Mesenchymal stem cell (in vitro differentiated cells and primary cell): ENCODE measurements at regions not wholly inside any gene's neighbourhood (a gene's known extent, or its start where the extent isn't known, plus 50 kb on each side); places are given as distances from the start of the nearest gene placed in this dataset.
A peak's percentile ranks its signal among the peaks of the same experiment; 100 is the strongest.

Experiments used
- DNase-seq: peaks from one replicate; pipeline ENCODE4 v3.0.0-alpha.2; 2013
- H2AFZ ChIP-seq: one replicate; pipeline ENCODE4 v1.6.1; 2013; ENCODE audit warnings: low read depth, mild to moderate bottlenecking, control low read depth, inconsistent platforms, low read length, moderate library complexity
- H2AK5ac ChIP-seq: 2 replicates; pipeline ENCODE4 v1.6.1; 2013; ENCODE audit warnings: low read length, moderate library complexity, mild to moderate bottlenecking, inconsistent platforms; ENCODE audit not compliant: severe bottlenecking
- H2BK120ac ChIP-seq: one replicate; pipeline ENCODE4 v1.6.1; 2013; ENCODE audit warnings: low read depth, mild to moderate bottlenecking, inconsistent platforms, low read length, moderate library complexity
- H2BK12ac ChIP-seq, 2 experiments: one replicate each; pipeline ENCODE4 v1.6.1; 2013; ENCODE audit warnings: inconsistent platforms in 2 of 2, low read length in 2 of 2, mild to moderate bottlenecking in 2 of 2, moderate library complexity in 2 of 2, control low read depth in 1 of 2
- H2BK15ac ChIP-seq: one replicate; pipeline ENCODE4 v1.6.1; 2013; ENCODE audit warnings: mild to moderate bottlenecking, low read depth, inconsistent platforms; ENCODE audit not compliant: poor library complexity, severe bottlenecking
- H2BK5ac ChIP-seq: 2 replicates; pipeline ENCODE4 v1.6.1; 2013; ENCODE audit warnings: low read depth, mild to moderate bottlenecking, low read length, control low read depth, inconsistent platforms; ENCODE audit not compliant: poor library complexity, severe bottlenecking
- H3K14ac ChIP-seq, 2 experiments: one replicate each; pipeline ENCODE4 v1.6.1; 2013; ENCODE audit warnings: inconsistent platforms in 2 of 2, low read length in 2 of 2, control low read depth in 1 of 2, mild to moderate bottlenecking in 1 of 2, moderate library complexity in 1 of 2
- H3K18ac ChIP-seq, 2 experiments: one replicate each; pipeline ENCODE4 v1.6.1; 2013; ENCODE audit warnings: inconsistent platforms in 2 of 2, low read length in 2 of 2, control low read depth in 1 of 2, low read depth in 1 of 2, mild to moderate bottlenecking in 1 of 2
- H3K23ac ChIP-seq, 2 experiments: one replicate each; pipeline ENCODE4 v1.6.1; 2013; ENCODE audit warnings: inconsistent platforms in 2 of 2, low read length in 2 of 2, mild to moderate bottlenecking in 2 of 2, moderate library complexity in 2 of 2, control low read depth in 1 of 2
- H3K27ac ChIP-seq: 2 replicates; pipeline ENCODE4 v1.5.1; 2013; ENCODE audit warnings: mild to moderate bottlenecking, moderate library complexity, low read length, control low read depth, inconsistent platforms; ENCODE audit not compliant: poor library complexity, severe bottlenecking
- H3K27me3 ChIP-seq, 2 experiments: 2 replicates each; pipeline versions ENCODE4 v1.6.1 to v1.7.0; 2013; ENCODE audit warnings: low read length in 2 of 2, mild to moderate bottlenecking in 2 of 2, moderate library complexity in 2 of 2, control low read depth in 1 of 2, inconsistent platforms in 1 of 2; ENCODE audit not compliant: control insufficient read depth in 1 of 2, insufficient read depth in 1 of 2
- H3K36me3 ChIP-seq, 2 experiments: 2 replicates each; pipeline versions ENCODE4 v1.6.1 to v1.7.0; 2013; ENCODE audit warnings: low read length in 2 of 2, control low read depth in 1 of 2, inconsistent platforms in 1 of 2, low read depth in 1 of 2, mild to moderate bottlenecking in 1 of 2; ENCODE audit not compliant: insufficient read depth in 2 of 2, control insufficient read depth in 1 of 2
- H3K4ac ChIP-seq, 2 experiments: one replicate each; pipeline ENCODE4 v1.6.1; 2013; ENCODE audit warnings: inconsistent platforms in 2 of 2, low read length in 2 of 2, mild to moderate bottlenecking in 2 of 2, moderate library complexity in 2 of 2, control low read depth in 1 of 2, low read depth in 1 of 2
- H3K4me1 ChIP-seq: 2 replicates; pipeline ENCODE4 v1.6.1; 2013; ENCODE audit warnings: low read depth, low read length, control low read depth; ENCODE audit not compliant: control insufficient read depth, insufficient read depth
- H3K4me2 ChIP-seq: 2 replicates; pipeline ENCODE4 v1.6.1; 2013; ENCODE audit warnings: low read length, mild to moderate bottlenecking, inconsistent platforms; ENCODE audit not compliant: poor library complexity, severe bottlenecking
- H3K4me3 ChIP-seq, 2 experiments: 2 replicates each; pipeline versions ENCODE4 v1.5.1 to v1.7.0; 2013; ENCODE audit warnings: low read length in 2 of 2, mild to moderate bottlenecking in 2 of 2, control low read depth in 1 of 2, low read depth in 1 of 2; ENCODE audit not compliant: insufficient read depth in 1 of 2
- H3K79me1 ChIP-seq: replicated peaks from 2 replicates; pipeline ENCODE4 v1.6.1; 2013; ENCODE audit warnings: mild to moderate bottlenecking, control low read depth, low read length, inconsistent platforms; ENCODE audit not compliant: poor library complexity, severe bottlenecking
- H3K9ac ChIP-seq: 2 replicates; pipeline ENCODE4 v1.7.0; 2013; ENCODE audit warnings: mild to moderate bottlenecking, low read length, moderate library complexity
- H3K9me3 ChIP-seq: 2 replicates; pipeline ENCODE4 v1.7.0; 2013; ENCODE audit warnings: mild to moderate bottlenecking, low read length; ENCODE audit not compliant: control insufficient read depth
- H4K8ac ChIP-seq: one replicate; pipeline ENCODE4 v1.6.1; 2013; ENCODE audit warnings: inconsistent platforms, mild to moderate bottlenecking, low read length, moderate library complexity
- H4K91ac ChIP-seq: one replicate; pipeline ENCODE4 v1.6.1; 2013; ENCODE audit warnings: mild to moderate bottlenecking, low read length, inconsistent platforms
- WGBS: methylation state at CpG from one replicate; pipeline ENCODE4 v1.1.7; 2013; ENCODE audit warnings: mixed read lengths; 5-methylcytosine and 5-hydroxymethylcytosine counted together

DNA sequence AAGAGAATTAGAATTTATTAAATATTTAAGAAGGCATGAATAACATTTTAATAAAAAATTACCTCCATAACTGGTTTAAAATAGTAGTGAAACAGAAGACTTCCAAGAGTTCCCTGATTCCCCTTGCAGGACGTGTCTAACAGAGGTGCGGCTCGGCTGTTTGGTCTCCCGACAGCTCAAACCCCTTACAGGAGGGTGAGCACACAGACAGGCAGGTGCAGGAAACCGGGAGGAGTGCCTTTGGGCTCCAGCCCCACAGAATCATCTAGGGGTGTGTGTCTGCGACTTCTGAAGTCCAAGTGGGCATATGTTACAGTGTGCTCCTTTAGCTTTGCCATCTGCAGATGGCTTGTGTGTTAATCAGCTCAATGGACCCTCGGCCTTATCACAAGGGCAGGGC, 88.1 kb upstream of the CCSER1 start:
- no peak overlapping the region for H3K4ac ChIP-seq
- no peak overlapping the region for H3K18ac ChIP-seq
- 85% methylated on average over 7 of the region's 7 CpGs for WGBS

DNA sequence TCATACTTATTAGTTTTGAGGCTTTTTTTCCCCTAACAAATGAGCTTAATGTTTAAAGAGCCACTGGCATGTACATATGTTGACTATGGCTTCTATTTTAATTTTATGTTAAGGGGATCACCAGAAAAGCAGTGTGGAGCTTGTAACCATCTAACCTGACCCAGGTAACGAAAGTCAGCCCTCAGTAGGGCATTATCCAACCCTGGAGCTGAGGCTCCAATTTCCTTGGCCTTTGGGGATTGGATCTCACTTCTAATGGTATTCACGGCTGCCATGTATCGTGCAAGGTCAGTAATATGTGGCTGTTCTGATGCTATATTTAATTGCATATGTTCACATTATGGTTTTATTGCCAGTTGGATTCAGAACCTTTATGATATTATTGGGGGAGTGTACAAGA, 75.2 kb upstream of the CCSER1 start:
- Histone ChIP-seq H3K14ac (no peak overlapping the region), H3K4me2 (no peak overlapping the region), H3K4me1 (no peaks in the 10 kb centered on the region), H3K4ac (no peak overlapping the region), H3K9ac (no peak overlapping the region), H2BK120ac (no peak overlapping the region), H4K91ac (no peak overlapping the region), H3K79me1 (no peaks in the 10 kb centered on the region), H3K36me3 (no peaks in the 10 kb centered on the region), H3K18ac (no peak overlapping the region), H3K4me3 (no peak overlapping the region), H3K23ac (no peak overlapping the region), H3K9me3 (no peaks in the 10 kb centered on the region), H3K27me3 (no peaks in the 10 kb centered on the region), H3K27ac (no peak overlapping the region), H2BK5ac (no peak overlapping the region), H2AFZ (no peak overlapping the region), H2AK5ac (no peak overlapping the region), H2BK15ac (no peak overlapping the region), H2BK12ac (no peak overlapping the region), H4K8ac (no peak overlapping the region)
- WGBS, result 79% methylated on average over 3 of the region's 3 CpGs
- no peak for DNase-seq

More for the DNA sequence above, 88.1 kb upstream of the CCSER1 start:
- no peak overlapping the region for H4K8ac ChIP-seq
- H3K9ac ChIP-seq, result no peak overlapping the region
- no peak for DNase-seq
- H2BK15ac ChIP-seq, result no peak overlapping the region
- H2AK5ac ChIP-seq, result no peak overlapping the region
- H3K4me1 ChIP-seq, result no peaks in the 10 kb centered on the region
- no peaks in the 10 kb centered on the region for H3K36me3 ChIP-seq
- H4K91ac ChIP-seq, result no peak overlapping the region
- H3K27ac ChIP-seq, result no peak overlapping the region
- H2BK5ac ChIP-seq, result no peak overlapping the region
- H3K23ac ChIP-seq, result no peak overlapping the region
- H3K27me3 ChIP-seq, result no peaks in the 10 kb centered on the region
- H3K9me3 ChIP-seq, result no peaks in the 10 kb centered on the region
- no peak overlapping the region for H3K4me2 ChIP-seq
- H3K4me3 ChIP-seq, result no peak overlapping the region
- no peak overlapping the region for H2BK120ac ChIP-seq
- no peaks in the 10 kb centered on the region for H3K79me1 ChIP-seq
- H3K14ac ChIP-seq, result no peak overlapping the region
- no peak overlapping the region for H2AFZ ChIP-seq
- no peak overlapping the region for H2BK12ac ChIP-seq

DNA sequence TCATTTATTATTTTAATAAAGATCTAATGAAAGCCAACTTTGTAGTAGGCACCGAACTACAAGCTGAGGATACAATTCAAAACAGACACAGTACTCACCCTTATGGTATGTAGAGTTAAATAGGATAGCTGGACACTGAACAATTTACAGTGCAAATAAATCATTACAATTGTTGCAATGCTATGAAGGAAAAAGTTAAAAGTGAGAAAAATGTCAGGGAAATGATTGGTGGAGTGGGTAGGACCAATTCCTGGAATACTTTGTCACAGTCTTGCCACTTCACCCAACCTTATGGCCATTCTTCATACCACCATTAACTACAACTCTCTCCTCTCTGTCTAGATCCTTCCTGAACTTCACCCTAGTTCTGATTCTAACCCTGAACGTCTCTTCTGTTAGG, 70.1 kb upstream of the CCSER1 start:
- H3K4ac ChIP-seq, result no peak overlapping the region
- no peaks in the 10 kb centered on the region for H3K79me1 ChIP-seq
- no peak overlapping the region for H2BK12ac ChIP-seq
- H2AFZ ChIP-seq, result no peak overlapping the region
- no peak overlapping the region for H4K91ac ChIP-seq
- no peak overlapping the region for H3K4me2 ChIP-seq
- no peaks in the 10 kb centered on the region for H3K36me3 ChIP-seq
- H3K18ac ChIP-seq, result no peak overlapping the region
- WGBS, result 41% methylated on average over 1 of the region's 2 CpGs
- no peaks in the 10 kb centered on the region for H3K9me3 ChIP-seq
- H2BK120ac ChIP-seq, result no peak overlapping the region
- DNase-seq, result peak; percentile 1
- no peak overlapping the region for H2BK5ac ChIP-seq
- H2BK15ac ChIP-seq, result no peak overlapping the region
- no peak overlapping the region for H3K14ac ChIP-seq
- no peak overlapping the region for H3K4me3 ChIP-seq
- no peak overlapping the region for H4K8ac ChIP-seq
- no peaks in the 10 kb centered on the region for H3K27me3 ChIP-seq
- no peaks in the 10 kb centered on the region for H3K4me1 ChIP-seq
- no peak overlapping the region for H3K9ac ChIP-seq
- H2AK5ac ChIP-seq, result no peak overlapping the region
- no peak overlapping the region for H3K23ac ChIP-seq
- H3K27ac ChIP-seq, result no peak overlapping the region

DNA sequence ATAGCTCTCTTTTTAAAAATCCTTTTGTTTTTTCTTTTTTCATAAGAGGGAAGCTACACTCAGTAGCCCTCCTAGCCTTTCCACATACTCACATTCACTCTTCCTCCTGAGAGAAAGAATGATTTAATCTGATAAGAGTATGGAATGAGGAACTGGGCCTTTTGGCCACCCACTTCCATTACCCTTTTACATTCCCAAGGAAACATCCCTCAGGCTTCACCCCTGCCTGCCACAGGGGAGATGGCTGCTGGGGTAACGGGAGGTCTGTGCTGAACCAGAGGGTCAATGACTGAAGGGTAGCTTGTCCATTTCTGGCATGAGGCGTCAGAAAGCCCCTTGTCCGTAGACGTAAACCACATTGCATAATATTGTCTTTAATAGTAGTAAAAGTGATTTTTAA, 67.2 kb upstream of the CCSER1 start:
- Histone ChIP-seq H3K9ac (no peak overlapping the region), H3K36me3 (no peaks in the 10 kb centered on the region), H3K4ac (no peak overlapping the region), H2BK12ac (no peak overlapping the region), H3K23ac (no peak overlapping the region), H3K14ac (no peak overlapping the region), H4K91ac (no peak overlapping the region), H4K8ac (no peak overlapping the region), H3K18ac (no peak overlapping the region), H3K4me2 (no peak overlapping the region), H3K79me1 (no peaks in the 10 kb centered on the region), H3K4me1 (no peaks in the 10 kb centered on the region), H2BK15ac (no peak overlapping the region), H2AK5ac (no peak overlapping the region), H2BK120ac (no peak overlapping the region), H2AFZ (no peak overlapping the region), H3K27ac (no peak overlapping the region), H2BK5ac (no peak overlapping the region), H3K9me3 (no peaks in the 10 kb centered on the region), H3K4me3 (no peak overlapping the region), H3K27me3 (no peaks in the 10 kb centered on the region)
- DNase-seq, result no peak
- WGBS, result no CpG with 5 or more reads among the region's 4 CpGs
